ENCODE measurements at regions not wholly inside any gene's neighbourhood (a gene's known extent, or its start where the extent isn't known, plus 50 kb on each side); places are given as distances from the start of the nearest gene placed in this dataset.

GRCh38 chr7:3164380-3164792, 120.7 kb upstream of the CARD11 start:
- no peak for TF ChIP-seq ZFP30 (CRISPR knock-in tag; IDR thresholded peaks at IDR 0.05)
- no peak for TF ChIP-seq ARNTL (CRISPR knock-in tag; IDR thresholded peaks at IDR 0.05; ENCODE audit: borderline replicate concordance, low read depth)
- TF ChIP-seq CSDC2 (CRISPR knock-in tag; IDR thresholded peaks at IDR 0.05) = no peak
- no peak for TF ChIP-seq OSR1 (CRISPR knock-in tag; IDR thresholded peaks at IDR 0.05)

Data from SK-N-SH treated with all-trans-retinoic acid at 6 μM for 48 hours (cell line).